H9 (cell line): ENCODE measurements at regions not wholly inside any gene's neighbourhood (a gene's known extent, or its start where the extent isn't known, plus 50 kb on each side); places are given as distances from the start of the nearest gene placed in this dataset.

ENCODE experiments used
- DNase-seq: peaks from one replicate; pipeline ENCODE4 v3.0.0-alpha.2; 2017
- H2AFZ ChIP-seq: one replicate; pipeline ENCODE4 v1.6.1; 2013; ENCODE audit warnings: mild to moderate bottlenecking, low read length, control low read depth, moderate library complexity
- H2AK5ac ChIP-seq: 2 replicates; pipeline ENCODE4 v1.6.1; 2013; ENCODE audit warnings: low read length, control low read depth, mixed read lengths; ENCODE audit not compliant: insufficient read length
- H2BK120ac ChIP-seq: one replicate; pipeline ENCODE4 v1.6.1; 2013; ENCODE audit warnings: low read depth, mild to moderate bottlenecking, low read length, control low read depth, inconsistent platforms; ENCODE audit not compliant: poor library complexity, severe bottlenecking
- H2BK12ac ChIP-seq: 2 replicates; pipeline ENCODE4 v1.6.1; 2013; ENCODE audit warnings: low read length, control low read depth, mixed read lengths, low read depth; ENCODE audit not compliant: insufficient read length
- H2BK15ac ChIP-seq: 2 replicates; pipeline ENCODE4 v1.6.1; 2013; ENCODE audit warnings: low read depth, low read length, control low read depth
- H2BK20ac ChIP-seq: one replicate; pipeline ENCODE4 v1.6.1; 2013; ENCODE audit warnings: low read depth, mild to moderate bottlenecking, low read length, control low read depth, inconsistent platforms; ENCODE audit not compliant: poor library complexity, severe bottlenecking
- H2BK5ac ChIP-seq: 2 replicates; pipeline ENCODE4 v1.6.1; 2013; ENCODE audit warnings: low read length, control low read depth, mixed read lengths; ENCODE audit not compliant: insufficient read length
- H3K14ac ChIP-seq: 2 replicates; pipeline ENCODE4 v1.6.1; 2013; ENCODE audit warnings: low read length, control low read depth; ENCODE audit not compliant: insufficient read depth
- H3K18ac ChIP-seq: 2 replicates; pipeline ENCODE4 v1.6.1; 2013; ENCODE audit warnings: low read depth, mild to moderate bottlenecking, mixed read lengths, low read length, control low read depth; ENCODE audit not compliant: insufficient read length
- H3K23ac ChIP-seq: 2 replicates; pipeline ENCODE4 v1.6.1; 2013; ENCODE audit warnings: low read length, control low read depth, mixed read lengths, low read depth; ENCODE audit not compliant: insufficient read length
- H3K23me2 ChIP-seq: 2 replicates; pipeline ENCODE4 v1.6.1; 2013; ENCODE audit warnings: low read depth, mild to moderate bottlenecking, mixed read lengths, low read length, control low read depth; ENCODE audit not compliant: insufficient read length, poor library complexity, severe bottlenecking
- H3K27ac ChIP-seq: 2 replicates; pipeline ENCODE4 v1.5.1; 2013; ENCODE audit warnings: low read length, control low read depth, mixed read lengths, low read depth; ENCODE audit not compliant: insufficient read length
- H3K27me3 ChIP-seq: 2 replicates; pipeline ENCODE4 v1.6.1; 2013; ENCODE audit warnings: low read length, control low read depth, inconsistent platforms; ENCODE audit not compliant: insufficient read depth
- H3K4ac ChIP-seq: 2 replicates; pipeline ENCODE4 v1.6.1; 2013; ENCODE audit warnings: low read depth, mild to moderate bottlenecking, control low read depth, inconsistent platforms, low read length, moderate library complexity
- H3K4me1 ChIP-seq: 2 replicates; pipeline ENCODE4 v1.6.1; 2013; ENCODE audit warnings: low read length, control low read depth, inconsistent platforms; ENCODE audit not compliant: insufficient read depth
- H3K4me2 ChIP-seq: 2 replicates; pipeline ENCODE4 v1.6.1; 2013; ENCODE audit warnings: low read length, control low read depth, mixed read lengths; ENCODE audit not compliant: insufficient read length, insufficient read depth
- H3K56ac ChIP-seq: 2 replicates; pipeline ENCODE4 v1.6.1; 2013; ENCODE audit warnings: low read depth, mild to moderate bottlenecking, mixed read lengths, low read length, control low read depth; ENCODE audit not compliant: insufficient read length
- H3K79me1 ChIP-seq: 2 replicates; pipeline ENCODE4 v1.6.1; 2013; ENCODE audit warnings: low read depth, mild to moderate bottlenecking, moderate library complexity, low read length, control low read depth, inconsistent platforms; ENCODE audit not compliant: insufficient read depth, poor library complexity, severe bottlenecking
- H3K79me2 ChIP-seq: 2 replicates; pipeline ENCODE4 v1.6.1; 2013; ENCODE audit warnings: low read length, control low read depth, inconsistent platforms; ENCODE audit not compliant: insufficient read depth
- H3K9ac ChIP-seq: 2 replicates; pipeline ENCODE4 v1.6.1; 2013; ENCODE audit warnings: low read length, control low read depth, mixed read lengths; ENCODE audit not compliant: insufficient read length; ENCODE audit errors: extremely low read depth
- H3K9me3 ChIP-seq: one replicate; pipeline ENCODE4 v1.6.1; 2013; ENCODE audit warnings: low read depth, low read length, inconsistent platforms; ENCODE audit not compliant: control insufficient read depth
- H3T11ph ChIP-seq: one replicate; pipeline ENCODE4 v1.6.1; 2013; ENCODE audit warnings: mild to moderate bottlenecking, low read length, control low read depth, inconsistent platforms
- H4K20me1 ChIP-seq: one replicate; pipeline ENCODE4 v1.6.1; 2013; ENCODE audit not compliant: control insufficient read depth, insufficient read length, insufficient read depth
- H4K5ac ChIP-seq: 2 replicates; pipeline ENCODE4 v1.6.1; 2013; ENCODE audit warnings: low read depth, mild to moderate bottlenecking, mixed read lengths, low read length, control low read depth; ENCODE audit not compliant: insufficient read length
- H4K8ac ChIP-seq: replicated peaks from 2 replicates; pipeline ENCODE4 v1.6.1; 2013; ENCODE audit warnings: low read length, control low read depth, mixed read lengths, low read depth; ENCODE audit not compliant: insufficient read length
- H4K91ac ChIP-seq: 2 replicates; pipeline ENCODE4 v1.6.1; 2013; ENCODE audit warnings: low read depth, mild to moderate bottlenecking, moderate library complexity, mixed read lengths, low read length, control low read depth; ENCODE audit not compliant: insufficient read length
- H3K27ac Mint-ChIP-seq, 3 experiments: 2 replicates in 2 of 3; 3 replicates in 1 of 3; pipeline ENCODE4 v1.8.0; 2020 to 2021; ENCODE audit warnings: mixed read lengths in 3 of 3, mild to moderate bottlenecking in 1 of 3, moderate library complexity in 1 of 3
- H3K27me3 Mint-ChIP-seq: 2 replicates; pipeline ENCODE4 v1.8.0; 2021; ENCODE audit warnings: low read depth, mild to moderate bottlenecking, moderate library complexity, mixed read lengths
- H3K36me3 Mint-ChIP-seq, 3 experiments: 2 replicates in 2 of 3; 3 replicates in 1 of 3; pipeline ENCODE4 v1.8.0; 2020 to 2021; ENCODE audit warnings: low read depth in 3 of 3, mixed read lengths in 3 of 3; ENCODE audit not compliant: insufficient read depth in 1 of 3
- H3K4me1 Mint-ChIP-seq, 2 experiments: 2 replicates each; pipeline ENCODE4 v1.8.0; 2020; ENCODE audit warnings: mixed read lengths in 2 of 2
- H3K4me3 Mint-ChIP-seq, 2 experiments: 2 replicates in 1 of 2; 3 replicates in 1 of 2; pipeline ENCODE4 v1.8.0; 2020 to 2021; ENCODE audit warnings: mild to moderate bottlenecking in 2 of 2, mixed read lengths in 2 of 2, moderate library complexity in 1 of 2
- H3K9me3 Mint-ChIP-seq, 2 experiments: 2 replicates in 1 of 2; 3 replicates in 1 of 2; pipeline ENCODE4 v1.8.0; 2020; ENCODE audit warnings: mild to moderate bottlenecking in 2 of 2, mixed read lengths in 2 of 2, moderate library complexity in 1 of 2
- WGBS: extraction: QIAGEN DNeasy Blood & Tissue Kit; methylation state at CpG from one replicate; pipeline ENCODE4 v1.1.7; 2013; ENCODE audit warnings: missing lambda C conversion rate, low lambda C conversion rate, mixed read lengths; ENCODE audit not compliant: insufficient read length; ENCODE audit errors: extremely low coverage; 5-methylcytosine and 5-hydroxymethylcytosine counted together
- TF ChIP-seq, protein P1 (sequence below): fragments of 200-600 bp; sonication (generic); conservative IDR thresholded peaks from 3 replicates; pipeline ENCODE4 v1.8.0; 2021; ENCODE audit warnings: antibody characterized with exemption, mild to moderate bottlenecking

DNA sequence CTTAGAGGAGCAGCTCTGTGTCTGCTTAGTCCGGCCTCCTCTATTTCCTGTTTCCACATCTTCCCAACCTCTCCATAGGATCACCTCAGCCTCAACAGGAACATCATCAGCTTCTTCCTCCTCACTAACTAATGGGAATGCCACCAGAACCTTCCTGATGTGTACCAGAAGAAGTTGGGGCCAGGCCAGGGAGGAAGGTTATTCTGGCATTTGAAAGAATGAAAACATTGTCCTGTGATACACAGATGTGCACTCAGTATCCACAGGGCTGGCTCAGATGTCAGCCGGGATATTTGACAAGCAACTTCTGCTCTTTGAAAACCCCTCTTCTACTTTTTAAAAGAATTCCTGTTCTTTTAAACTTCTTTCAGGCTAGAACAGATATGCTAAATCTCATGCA lies 63.6 kb downstream of the TMEM30B start:
- Histone ChIP-seq H4K8ac (no peak overlapping the region), H2BK5ac (no peak overlapping the region), H3K14ac (no peak overlapping the region), H2BK15ac (no peak overlapping the region), H4K5ac (no peak overlapping the region), H3K79me2 (no peaks in the 10 kb centered on the region), H3T11ph (no peak overlapping the region), H4K91ac (no peak overlapping the region), H3K9ac (no peak overlapping the region), H2BK20ac (no peak overlapping the region), H4K20me1 (no peaks in the 10 kb centered on the region), H3K4me1 (no peaks in the 10 kb centered on the region; the same call in 1 of the 2 replicates), H2AK5ac (no peak overlapping the region), H3K23ac (no peak overlapping the region), H2BK12ac (no peak overlapping the region), H3K27me3 (no peaks in the 10 kb centered on the region), H3K9me3 (no peaks in the 10 kb centered on the region), H3K79me1 (no peaks in the 10 kb centered on the region), H3K27ac (no peak overlapping the region), H3K23me2 (no peaks in the 10 kb centered on the region), H2BK120ac (no peak overlapping the region), H2AFZ (no peak overlapping the region), H3K4me2 (no peak overlapping the region), H3K4ac (no peak overlapping the region), H3K18ac (no peak overlapping the region), H3K56ac (no peak overlapping the region)
- no peaks in the 10 kb centered on the region for H3K9me3 Mint-ChIP-seq
- H3K36me3 Mint-ChIP-seq, result no peaks in the 10 kb centered on the region
- no peaks in the 10 kb centered on the region for H3K27me3 Mint-ChIP-seq
- TF ChIP-seq, protein P1, sequence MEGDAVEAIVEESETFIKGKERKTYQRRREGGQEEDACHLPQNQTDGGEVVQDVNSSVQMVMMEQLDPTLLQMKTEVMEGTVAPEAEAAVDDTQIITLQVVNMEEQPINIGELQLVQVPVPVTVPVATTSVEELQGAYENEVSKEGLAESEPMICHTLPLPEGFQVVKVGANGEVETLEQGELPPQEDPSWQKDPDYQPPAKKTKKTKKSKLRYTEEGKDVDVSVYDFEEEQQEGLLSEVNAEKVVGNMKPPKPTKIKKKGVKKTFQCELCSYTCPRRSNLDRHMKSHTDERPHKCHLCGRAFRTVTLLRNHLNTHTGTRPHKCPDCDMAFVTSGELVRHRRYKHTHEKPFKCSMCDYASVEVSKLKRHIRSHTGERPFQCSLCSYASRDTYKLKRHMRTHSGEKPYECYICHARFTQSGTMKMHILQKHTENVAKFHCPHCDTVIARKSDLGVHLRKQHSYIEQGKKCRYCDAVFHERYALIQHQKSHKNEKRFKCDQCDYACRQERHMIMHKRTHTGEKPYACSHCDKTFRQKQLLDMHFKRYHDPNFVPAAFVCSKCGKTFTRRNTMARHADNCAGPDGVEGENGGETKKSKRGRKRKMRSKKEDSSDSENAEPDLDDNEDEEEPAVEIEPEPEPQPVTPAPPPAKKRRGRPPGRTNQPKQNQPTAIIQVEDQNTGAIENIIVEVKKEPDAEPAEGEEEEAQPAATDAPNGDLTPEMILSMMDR, result no peak
- H3K27ac Mint-ChIP-seq, result no peak overlapping the region
- no CpG with 5 or more reads among the region's 2 CpGs for WGBS
- no peak overlapping the region for H3K4me3 Mint-ChIP-seq
- peaks cover 25 to 29% of the 10 kb centered on the region in 2 experiments for H3K4me1 Mint-ChIP-seq
- DNase-seq, result no peak
